PC-3 (cell line): ENCODE measurements at regions not wholly inside any gene's neighbourhood (a gene's known extent, or its start where the extent isn't known, plus 50 kb on each side); places are given as distances from the start of the nearest gene placed in this dataset.

Source experiments
- ATAC-seq: fragments of 200-7000 bp; cut with Tn5 transposase; 2 replicates; pipeline ENCODE4 v1.9.1; 2020; ENCODE audit warnings: mild to moderate bottlenecking, moderate library complexity
- BruUV-seq: library from RNA; stranded (reverse); fragments of 400-500 nt; replicated peaks from 2 replicates; lab custom pipeline; 2021; lab: Mats Ljungman, UMichigan
- CTCF ChIA-PET: fragments of 300-600 bp; sonication (Branson Sonifier 250); formaldehyde crosslinking; loops from one replicate; lab custom pipeline; 2022; ENCODE audit warnings: antibody characterized with exemption; lab: Charles Lee
- POLR2A ChIA-PET: fragments of 300-600 bp; sonication (Branson Sonifier 250); formaldehyde crosslinking; loops from one replicate; lab custom pipeline; 2022; ENCODE audit warnings: antibody characterized with exemption; ENCODE audit not compliant: unreplicated experiment; lab: Charles Lee
- DNase-seq: peaks from one replicate; pipeline ENCODE4 v3.0.0-alpha.2; 2015
- H2AFZ ChIP-seq: fragments of 300-600 bp; sonication (generic); 2 replicates; pipeline ENCODE4 v1.6.0; 2016; ENCODE audit warnings: antibody characterized with exemption, low read length
- H3F3A ChIP-seq: fragments of 300-600 bp; sonication (generic); one replicate; pipeline ENCODE4 v1.6.0; 2017; ENCODE audit warnings: antibody characterized with exemption, low read length, control low read depth, mild to moderate bottlenecking; ENCODE audit not compliant: unreplicated experiment
- H3K27ac ChIP-seq: fragments of 300-600 bp; sonication (generic); 2 replicates; pipeline ENCODE4 v1.5.1; 2016; ENCODE audit warnings: mild to moderate bottlenecking, low read length
- H3K27me3 ChIP-seq: fragments of 300-600 bp; sonication (generic); 2 replicates; pipeline ENCODE4 v1.6.1; 2016; ENCODE audit warnings: low read length, mixed read lengths
- H3K36me3 ChIP-seq: fragments of 300-600 bp; sonication (generic); 2 replicates; pipeline ENCODE4 v1.6.1; 2016; ENCODE audit warnings: low read depth, mixed run types, low read length, mixed read lengths
- H3K4me1 ChIP-seq: fragments of 300-600 bp; sonication (generic); 2 replicates; pipeline ENCODE4 v1.5.1; 2016; ENCODE audit warnings: low read length; ENCODE audit not compliant: insufficient read depth
- H3K4me2 ChIP-seq: fragments of 300-600 bp; sonication (generic); 2 replicates; pipeline ENCODE4 v1.6.0; 2016; ENCODE audit warnings: low read length
- H3K4me3 ChIP-seq: fragments of 300-600 bp; sonication (generic); 2 replicates; pipeline ENCODE4 v1.5.1; 2016; ENCODE audit warnings: mild to moderate bottlenecking, low read length, mixed read lengths
- H3K79me2 ChIP-seq: fragments of 300-600 bp; sonication (generic); 2 replicates; pipeline ENCODE4 v1.6.1; 2017; ENCODE audit warnings: low read length, mixed read lengths
- H3K9ac ChIP-seq: fragments of 300-600 bp; sonication (generic); 2 replicates; pipeline ENCODE4 v1.6.0; 2016; ENCODE audit warnings: mild to moderate bottlenecking, low read length
- H3K9me2 ChIP-seq: fragments of 300-600 bp; sonication (generic); replicated peaks from 2 replicates; pipeline ENCODE4 v1.6.1; 2016; ENCODE audit warnings: mixed run types, low read length, mixed read lengths
- H3K9me3 ChIP-seq: fragments of 300-600 bp; sonication (generic); 2 replicates; pipeline ENCODE4 v1.6.1; 2016; ENCODE audit warnings: low read length, mixed read lengths
- H4K20me1 ChIP-seq: fragments of 300-600 bp; sonication (generic); 2 replicates; pipeline ENCODE4 v1.6.1; 2016; ENCODE audit warnings: low read length, mixed read lengths
- CTCF ChIP-seq: fragments of 300-600 bp; sonication (generic); conservative IDR thresholded peaks from 2 replicates; pipeline ENCODE4 v1.5.1; 2017; ENCODE audit warnings: antibody characterized with exemption, low read depth, mild to moderate bottlenecking, low read length
- EZH2 ChIP-seq: fragments of 300-600 bp; sonication (generic); IDR thresholded peaks from one replicate; pipeline ENCODE4 v1.6.1; 2017; ENCODE audit warnings: antibody characterized with exemption, mild to moderate bottlenecking, low read length; ENCODE audit not compliant: unreplicated experiment
- EZH2phosphoT487 ChIP-seq: fragments of 300-600 bp; sonication (generic); IDR thresholded peaks from 2 replicates; pipeline ENCODE4 v1.6.1; 2018; ENCODE audit warnings: mild to moderate bottlenecking, antibody characterized with exemption, low read length, borderline replicate concordance
- intact Hi-C: fragments of 100-400 bp; cut with micrococcal nuclease; formaldehyde crosslinking; loops from 2 replicates; pipeline ENCODE4 v1.9.0; 2023

GRCh38 chr2:175432793-175433192 is 251.3 kb upstream of the ATP5MC3 start:
- Histone ChIP-seq H3K27me3 (peaks cover 48% of the 10 kb centered on the region), H3K4me2 (no peak overlapping the region), H3K9ac (no peak overlapping the region), H4K20me1 (no peaks in the 10 kb centered on the region), H3K27ac (no peak overlapping the region), H3K9me3 (no peaks in the 10 kb centered on the region), H3K4me3 (no peak overlapping the region), H3K79me2 (no peaks in the 10 kb centered on the region), H3K4me1 (no peaks in the 10 kb centered on the region), H3F3A (no peaks in the 10 kb centered on the region), H3K9me2 (no peaks in the 10 kb centered on the region), H2AFZ (no peak overlapping the region), H3K36me3 (no peaks in the 10 kb centered on the region)
- CTCF ChIA-PET, result no interaction called here
- no peak for DNase-seq
- ATAC-seq, result no peak
- POLR2A ChIA-PET, result no interaction called here
- TF ChIP-seq CTCF (no peak), EZH2phosphoT487 (no peak), EZH2 (no peak)
- intact Hi-C loops, result no loop called here
- no TSS peak for BruUV-seq

DNA sequence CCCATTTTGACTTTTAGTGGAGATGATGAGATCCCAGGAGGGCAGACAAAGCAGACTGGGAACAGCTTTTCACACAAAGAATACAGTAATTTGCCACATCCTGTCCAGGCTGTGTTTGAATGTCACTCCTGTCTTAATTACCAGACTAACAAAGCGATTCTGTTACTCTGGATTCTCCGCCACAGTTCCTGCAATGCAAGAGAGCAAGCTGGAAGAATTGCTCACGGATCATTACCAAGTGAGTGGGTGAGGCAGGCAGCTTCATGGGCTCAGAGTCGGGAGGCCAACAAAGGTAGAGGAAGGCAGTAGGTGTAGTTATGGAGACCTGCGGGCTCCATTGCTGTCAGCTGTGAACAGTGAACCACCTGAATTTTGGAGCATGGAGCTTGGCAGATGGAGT is 250.5 kb upstream of the ATP5MC3 start:
- Histone ChIP-seq H4K20me1 (no peaks in the 10 kb centered on the region), H3K9ac (no peak overlapping the region), H3K36me3 (no peaks in the 10 kb centered on the region), H3K27ac (no peak overlapping the region), H3K4me3 (no peak overlapping the region), H2AFZ (no peak overlapping the region), H3F3A (no peaks in the 10 kb centered on the region), H3K79me2 (no peaks in the 10 kb centered on the region), H3K4me1 (no peaks in the 10 kb centered on the region), H3K9me2 (no peaks in the 10 kb centered on the region), H3K27me3 (peaks cover 47% of the 10 kb centered on the region), H3K4me2 (no peak overlapping the region), H3K9me3 (no peaks in the 10 kb centered on the region)
- intact Hi-C loops, result no loop called here
- ATAC-seq, result no peak
- BruUV-seq, result no TSS peak
- ChIA-PET POLR2A (no interaction called here), CTCF (no interaction called here)
- TF ChIP-seq EZH2 (no peak), CTCF (no peak)
- no peak for DNase-seq

DNA sequence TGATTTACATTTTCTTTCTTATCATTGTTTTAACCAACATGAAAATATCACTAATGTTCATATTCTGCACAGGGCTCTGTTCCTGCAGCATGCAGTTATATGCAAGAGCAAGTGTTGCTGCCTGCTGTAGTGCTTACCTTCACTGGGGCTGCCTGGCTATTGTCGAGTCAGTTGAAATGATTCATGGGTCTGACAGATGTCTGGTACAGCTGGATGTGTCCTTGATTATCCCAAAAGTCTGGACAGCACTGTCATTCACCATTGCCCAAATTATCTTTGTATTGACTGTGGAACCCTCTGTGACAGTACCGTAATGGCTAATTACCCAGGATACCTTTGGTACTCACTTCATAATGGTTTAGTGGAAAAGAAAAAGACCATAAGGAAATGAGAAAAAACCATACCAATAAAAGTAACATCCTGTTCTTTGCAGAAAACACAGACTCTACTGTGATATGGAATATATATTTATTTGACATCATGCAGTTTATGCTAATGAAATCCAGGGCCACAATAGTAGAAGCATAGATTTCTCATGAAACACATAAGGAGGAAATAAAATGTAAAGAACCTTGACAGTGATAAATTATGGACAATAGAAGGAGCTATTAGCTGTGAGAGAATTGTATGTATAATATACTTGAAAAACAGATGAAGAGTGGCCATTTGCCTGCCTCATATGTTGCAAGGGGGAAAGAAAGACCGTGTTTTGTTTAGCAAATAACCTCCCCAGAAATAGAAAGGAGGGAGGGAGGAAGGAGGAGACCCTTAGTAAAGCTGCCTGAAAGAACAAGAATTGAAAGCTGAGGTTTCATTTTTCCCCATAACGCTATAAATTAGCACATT is 249.8 kb upstream of the ATP5MC3 start:
- Histone ChIP-seq H2AFZ (no peak overlapping the region), H3K4me1 (no peaks in the 10 kb centered on the region), H3K9me3 (no peaks in the 10 kb centered on the region), H3K27ac (no peak overlapping the region), H3K4me3 (no peak overlapping the region), H3K36me3 (no peaks in the 10 kb centered on the region), H3K27me3 (peaks cover 40% of the 10 kb centered on the region), H3F3A (no peaks in the 10 kb centered on the region), H3K9me2 (no peaks in the 10 kb centered on the region), H3K79me2 (no peaks in the 10 kb centered on the region), H3K4me2 (no peak overlapping the region), H4K20me1 (no peaks in the 10 kb centered on the region), H3K9ac (no peak overlapping the region)
- no peak for DNase-seq
- POLR2A ChIA-PET, result no interaction called here
- CTCF ChIA-PET, result no interaction called here
- no peak for ATAC-seq
- no peak for TF ChIP-seq EZH2phosphoT487
- no peak for TF ChIP-seq CTCF
- no peak for TF ChIP-seq EZH2
- no TSS peak for BruUV-seq
- intact Hi-C loops, result no loop called here
